MM.1S (cell line): ENCODE measurements at regions not wholly inside any gene's neighbourhood (a gene's known extent, or its start where the extent isn't known, plus 50 kb on each side); places are given as distances from the start of the nearest gene placed in this dataset.

Source experiments
- EZH2phosphoT487 ChIP-seq: fragments of 300-600 bp; sonication (generic); IDR thresholded peaks from 2 replicates; pipeline ENCODE4 v1.6.1; 2018; ENCODE audit warnings: antibody characterized with exemption, low read length
- TF ChIP-seq, protein P1 (sequence below): fragments of 300-600 bp; sonication (generic); IDR thresholded peaks from 2 replicates; pipeline ENCODE4 v1.5.1; 2016; ENCODE audit warnings: antibody characterized with exemption, low read length, mixed read lengths

DNA sequence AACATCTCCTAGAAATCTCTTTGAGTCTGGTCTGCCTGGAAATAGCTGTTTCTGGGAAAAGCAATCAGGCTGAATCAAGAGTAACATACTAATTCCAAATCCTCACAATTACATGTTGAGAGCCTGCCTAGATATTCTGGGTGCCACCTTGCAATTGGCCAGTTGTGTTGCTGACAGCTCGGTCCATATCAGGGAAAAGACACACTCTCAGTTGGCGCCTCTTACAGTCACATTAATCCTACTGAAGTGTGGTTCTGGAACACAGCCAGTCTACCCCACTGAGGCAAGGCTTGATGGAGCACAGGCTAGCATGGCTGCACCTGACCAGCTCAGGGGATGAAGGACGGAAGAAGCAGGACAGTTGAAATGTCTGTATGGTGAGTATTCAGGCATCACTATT, 121.4 kb upstream of the TAB2 start:
- TF ChIP-seq, protein P1, sequence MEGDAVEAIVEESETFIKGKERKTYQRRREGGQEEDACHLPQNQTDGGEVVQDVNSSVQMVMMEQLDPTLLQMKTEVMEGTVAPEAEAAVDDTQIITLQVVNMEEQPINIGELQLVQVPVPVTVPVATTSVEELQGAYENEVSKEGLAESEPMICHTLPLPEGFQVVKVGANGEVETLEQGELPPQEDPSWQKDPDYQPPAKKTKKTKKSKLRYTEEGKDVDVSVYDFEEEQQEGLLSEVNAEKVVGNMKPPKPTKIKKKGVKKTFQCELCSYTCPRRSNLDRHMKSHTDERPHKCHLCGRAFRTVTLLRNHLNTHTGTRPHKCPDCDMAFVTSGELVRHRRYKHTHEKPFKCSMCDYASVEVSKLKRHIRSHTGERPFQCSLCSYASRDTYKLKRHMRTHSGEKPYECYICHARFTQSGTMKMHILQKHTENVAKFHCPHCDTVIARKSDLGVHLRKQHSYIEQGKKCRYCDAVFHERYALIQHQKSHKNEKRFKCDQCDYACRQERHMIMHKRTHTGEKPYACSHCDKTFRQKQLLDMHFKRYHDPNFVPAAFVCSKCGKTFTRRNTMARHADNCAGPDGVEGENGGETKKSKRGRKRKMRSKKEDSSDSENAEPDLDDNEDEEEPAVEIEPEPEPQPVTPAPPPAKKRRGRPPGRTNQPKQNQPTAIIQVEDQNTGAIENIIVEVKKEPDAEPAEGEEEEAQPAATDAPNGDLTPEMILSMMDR = no peak
- no peak for TF ChIP-seq EZH2phosphoT487
